OCI-LY3 (cell line): ENCODE measurements at regions not wholly inside any gene's neighbourhood (a gene's known extent, or its start where the extent isn't known, plus 50 kb on each side); places are given as distances from the start of the nearest gene placed in this dataset.

Experiments used
- H2AFZ ChIP-seq: fragments of 200-600, 300-600 bp; shearing (Covaris generic); 2 replicates; pipeline ENCODE4 v1.6.0; 2014; ENCODE audit warnings: antibody characterized with exemption, low read depth, low read length
- H3K27ac ChIP-seq: fragments of 200-600, 300-600 bp; sonication (generic); 2 replicates; pipeline ENCODE4 v1.5.1; 2014; ENCODE audit warnings: mild to moderate bottlenecking, low read length, moderate library complexity, mixed read lengths
- H3K27me3 ChIP-seq: fragments of 200-600, 300-600 bp; sonication (generic); 2 replicates; pipeline ENCODE4 v1.6.1; 2014; ENCODE audit warnings: low read depth, low read length, mixed read lengths
- H3K36me3 ChIP-seq: fragments of 200-600, 300-600 bp; sonication (generic); replicated peaks from 2 replicates; pipeline ENCODE3; 2014; ENCODE audit warnings: low read depth, low read length, mixed read lengths
- H3K4me1 ChIP-seq: fragments of 300-600, 200-600 bp; sonication (generic); 2 replicates; pipeline ENCODE4 v1.6.1; 2014; ENCODE audit warnings: low read length, mixed read lengths
- H3K4me2 ChIP-seq: fragments of 200-600, 300-600 bp; sonication (generic); 2 replicates; pipeline ENCODE4 v1.6.1; 2014; ENCODE audit warnings: low read length, mixed read lengths
- H3K4me3 ChIP-seq: fragments of 300-600, 200-600 bp; sonication (generic); 2 replicates; pipeline ENCODE4 v1.5.1; 2014; ENCODE audit warnings: antibody characterized with exemption, mild to moderate bottlenecking, low read length, moderate library complexity
- H3K79me2 ChIP-seq: fragments of 300-600, 200-600 bp; shearing (Covaris generic); 2 replicates; pipeline ENCODE4 v1.6.1; 2014; ENCODE audit warnings: mild to moderate bottlenecking, low read length, mixed read lengths
- H3K9ac ChIP-seq: fragments of 300-600, 200-600 bp; shearing (Covaris generic); 2 replicates; pipeline ENCODE4 v1.6.0; 2014; ENCODE audit warnings: mild to moderate bottlenecking, low read length, moderate library complexity
- H3K9me3 ChIP-seq: fragments of 200-600, 300-600 bp; shearing (Covaris generic); 2 replicates; pipeline ENCODE4 v1.6.1; 2014; ENCODE audit warnings: low read length, mixed read lengths; ENCODE audit not compliant: insufficient read depth
- H4K20me1 ChIP-seq: fragments of 200-600, 300-600 bp; sonication (generic); 2 replicates; pipeline ENCODE4 v1.6.1; 2016; ENCODE audit warnings: low read length, mixed read lengths; ENCODE audit not compliant: insufficient read depth
- CTCF ChIP-seq: fragments of 200-600, 300-600 bp; sonication (generic); IDR thresholded peaks from 2 replicates; pipeline ENCODE4 v1.5.1; 2014; ENCODE audit warnings: antibody characterized with exemption, low read length, low read depth
- EZH2phosphoT487 ChIP-seq: fragments of 200-600 bp; shearing (Covaris generic); IDR thresholded peaks from 2 replicates; pipeline ENCODE4 v1.6.1; 2018; ENCODE audit warnings: antibody characterized with exemption, mixed run types, low read depth

GRCh38 chr16:79902351-79902750, 301.8 kb upstream of the MAF start:
- no peak overlapping the region for H3K4me3 ChIP-seq
- no peaks in the 10 kb centered on the region for H3K79me2 ChIP-seq
- H3K27ac ChIP-seq: no peak overlapping the region
- H3K4me2 ChIP-seq: no peak overlapping the region
- no peak overlapping the region for H2AFZ ChIP-seq
- no peaks in the 10 kb centered on the region for H4K20me1 ChIP-seq
- no peaks in the 10 kb centered on the region for H3K27me3 ChIP-seq
- H3K9ac ChIP-seq: no peak overlapping the region
- no peaks in the 10 kb centered on the region for H3K9me3 ChIP-seq
- H3K4me1 ChIP-seq: no peaks in the 10 kb centered on the region
- H3K36me3 ChIP-seq: no peaks in the 10 kb centered on the region
- no peak for TF ChIP-seq CTCF
- no peak for TF ChIP-seq EZH2phosphoT487

GRCh38 chr16:79901522-79901921, 301.0 kb upstream of the MAF start:
- Histone ChIP-seq H3K4me1 (no peaks in the 10 kb centered on the region), H3K9ac (no peak overlapping the region), H4K20me1 (no peaks in the 10 kb centered on the region), H3K79me2 (no peaks in the 10 kb centered on the region), H3K4me3 (no peak overlapping the region), H3K36me3 (no peaks in the 10 kb centered on the region), H3K27ac (no peak overlapping the region), H3K27me3 (no peaks in the 10 kb centered on the region), H2AFZ (no peak overlapping the region), H3K4me2 (no peak overlapping the region), H3K9me3 (no peaks in the 10 kb centered on the region)
- TF ChIP-seq CTCF (no peak), EZH2phosphoT487 (no peak)

- H3K36me3 ChIP-seq: no peaks in the 10 kb centered on the region
- no peak overlapping the region for H3K27ac ChIP-seq
- no peaks in the 10 kb centered on the region for H3K79me2 ChIP-seq
- TF ChIP-seq CTCF (no peak), EZH2phosphoT487 (no peak)
- no peak overlapping the region for H3K4me2 ChIP-seq
- no peaks in the 10 kb centered on the region for H3K9me3 ChIP-seq
- no peaks in the 10 kb centered on the region for H3K4me1 ChIP-seq
- no peak overlapping the region for H2AFZ ChIP-seq
- H3K4me3 ChIP-seq: no peak overlapping the region
- no peak overlapping the region for H3K9ac ChIP-seq
- H4K20me1 ChIP-seq: no peaks in the 10 kb centered on the region
- no peaks in the 10 kb centered on the region for H3K27me3 ChIP-seq
These were observed 299.2 kb upstream of the MAF start for GRCh38 chr16:79899716-79900115.

- H2AFZ ChIP-seq: no peak overlapping the region
- TF ChIP-seq EZH2phosphoT487 (no peak), CTCF (no peak)
- H3K27me3 ChIP-seq: no peaks in the 10 kb centered on the region
- H3K36me3 ChIP-seq: no peaks in the 10 kb centered on the region
- H3K27ac ChIP-seq: no peak overlapping the region
- no peak overlapping the region for H3K4me2 ChIP-seq
- no peaks in the 10 kb centered on the region for H3K9me3 ChIP-seq
- H4K20me1 ChIP-seq: no peaks in the 10 kb centered on the region
- no peak overlapping the region for H3K4me3 ChIP-seq
- H3K9ac ChIP-seq: no peak overlapping the region
- H3K79me2 ChIP-seq: no peaks in the 10 kb centered on the region
- no peaks in the 10 kb centered on the region for H3K4me1 ChIP-seq
These were observed 298.8 kb upstream of the MAF start for GRCh38 chr16:79899316-79899715.
